Fibroblast of lung (primary cell): ENCODE measurements at regions not wholly inside any gene's neighbourhood (a gene's known extent, or its start where the extent isn't known, plus 50 kb on each side); places are given as distances from the start of the nearest gene placed in this dataset.

Source experiments
- DNase-seq, 2 donors: peaks; one replicate each; pipeline versions ENCODE4 v3.0.0 to v3.0.0-alpha.2; 2010; ENCODE audit warnings: low read depth in 2 of 2
- H2AFZ ChIP-seq: 2 replicates; pipeline ENCODE4 v1.5.1; 2012; ENCODE audit warnings: low read length, control low read depth, inconsistent platforms
- H3K27ac ChIP-seq: 2 replicates; pipeline ENCODE4 v1.5.1; 2011; ENCODE audit warnings: low read length, control low read depth; ENCODE audit not compliant: insufficient read depth
- H3K27me3 ChIP-seq: 2 replicates; pipeline ENCODE4 v1.5.1; 2011; ENCODE audit warnings: mild to moderate bottlenecking, low read length; ENCODE audit not compliant: control insufficient read depth, insufficient read depth
- H3K36me3 ChIP-seq: 2 replicates; pipeline ENCODE4 v1.5.1; 2011; ENCODE audit warnings: low read length; ENCODE audit not compliant: control insufficient read depth, insufficient read depth
- H3K4me1 ChIP-seq: 2 replicates; pipeline ENCODE4 v1.5.1; 2011; ENCODE audit warnings: low read length; ENCODE audit not compliant: control insufficient read depth, insufficient read depth; ENCODE audit errors: extremely low read depth
- H3K4me2 ChIP-seq: 2 replicates; pipeline ENCODE4 v1.5.1; 2011; ENCODE audit warnings: low read length, control low read depth; ENCODE audit not compliant: insufficient read depth; ENCODE audit errors: extremely low read depth
- H3K4me3 ChIP-seq, 4 experiments: fragments of 200-600 bp in 1 of 4; sonication (generic) in 1 of 4; replicated peaks in 1 of 4; 2 replicates each; pipeline ENCODE4 v1.5.1; 2011 to 2016; ENCODE audit warnings: low read length in 4 of 4, low read depth in 3 of 4, mild to moderate bottlenecking in 3 of 4, control low read depth in 2 of 4, inconsistent platforms in 1 of 4, mixed read lengths in 1 of 4; ENCODE audit not compliant: insufficient read depth in 1 of 4; ENCODE audit errors: control extremely low read depth in 1 of 4
- H3K79me2 ChIP-seq: 2 replicates; pipeline ENCODE4 v1.5.1; 2012; ENCODE audit warnings: mild to moderate bottlenecking, low read length, inconsistent platforms; ENCODE audit not compliant: control insufficient read depth, insufficient read depth
- H3K9ac ChIP-seq: 2 replicates; pipeline ENCODE4 v1.5.1; 2011; ENCODE audit warnings: mild to moderate bottlenecking, low read length, control low read depth; ENCODE audit not compliant: insufficient read depth
- H3K9me3 ChIP-seq: 2 replicates; pipeline ENCODE4 v1.5.1; 2012; ENCODE audit warnings: low read depth, low read length; ENCODE audit not compliant: control insufficient read depth, insufficient read depth
- H4K20me1 ChIP-seq: 2 replicates; pipeline ENCODE4 v1.5.1; 2011; ENCODE audit warnings: low read length; ENCODE audit not compliant: control insufficient read depth, insufficient read depth; ENCODE audit errors: extremely low read depth
- CTCF ChIP-seq, 2 donors: IDR thresholded peaks in 1 of 2; conservative IDR thresholded peaks in 1 of 2; 1 replicate in 1 of 2; 2 replicates in 1 of 2; pipeline ENCODE4 v1.5.1; 2011 to 2012; ENCODE audit warnings: low read length in 2 of 2, control low read depth in 1 of 2, inconsistent platforms in 1 of 2, low read depth in 1 of 2, mild to moderate bottlenecking in 1 of 2
- EZH2 ChIP-seq: IDR thresholded peaks from 2 replicates; pipeline ENCODE4 v1.5.1; 2012; ENCODE audit warnings: low read length, control low read depth, mild to moderate bottlenecking; ENCODE audit errors: missing control alignments

GRCh38 chr3:187880441-187880840 lies 135.2 kb upstream of the BCL6 start:
- no peak overlapping the region for H2AFZ ChIP-seq
- H3K36me3 ChIP-seq: no peaks in the 10 kb centered on the region
- no peaks in the 10 kb centered on the region for H3K9me3 ChIP-seq
- no peak overlapping the region for H3K9ac ChIP-seq
- H3K27ac ChIP-seq: no peak overlapping the region
- TF ChIP-seq EZH2 (no peak), CTCF (conservative IDR thresholded peaks at IDR 0.05 in 1 of 2, IDR thresholded peaks at IDR 0.05 in 1 of 2; ENCODE audit: low read depth in 1 of 2, low read length in 2 of 2) (no peak)
- no peak overlapping the region for H3K4me2 ChIP-seq
- peak; percentile 1 to 35 for DNase-seq
- no peaks in the 10 kb centered on the region for H3K27me3 ChIP-seq
- H3K79me2 ChIP-seq: no peaks in the 10 kb centered on the region
- no peak overlapping the region for H3K4me3 ChIP-seq
- peaks cover 3% of the 10 kb centered on the region for H3K4me1 ChIP-seq
- no peaks in the 10 kb centered on the region for H4K20me1 ChIP-seq

- peaks cover 3% of the 10 kb centered on the region for H3K4me1 ChIP-seq
- no peaks in the 10 kb centered on the region for H3K36me3 ChIP-seq
- H2AFZ ChIP-seq: no peak overlapping the region
- H3K27me3 ChIP-seq: no peaks in the 10 kb centered on the region
- no peak overlapping the region for H3K4me2 ChIP-seq
- no peak for DNase-seq
- TF ChIP-seq EZH2 (no peak), CTCF (conservative IDR thresholded peaks at IDR 0.05 in 1 of 2, IDR thresholded peaks at IDR 0.05 in 1 of 2; ENCODE audit: low read depth in 1 of 2, low read length in 2 of 2) (no peak)
- no peak overlapping the region for H3K4me3 ChIP-seq
- H4K20me1 ChIP-seq: no peaks in the 10 kb centered on the region
- H3K27ac ChIP-seq: no peak overlapping the region
- H3K79me2 ChIP-seq: no peaks in the 10 kb centered on the region
- H3K9ac ChIP-seq: no peak overlapping the region
- no peaks in the 10 kb centered on the region for H3K9me3 ChIP-seq
Measured at GRCh38 chr3:187880851-187881250, 135.6 kb upstream of the BCL6 start.

- Histone ChIP-seq H3K27me3 (no peaks in the 10 kb centered on the region), H3K4me1 (peaks cover 2% of the 10 kb centered on the region), H3K36me3 (no peaks in the 10 kb centered on the region)
Measured at GRCh38 chr3:187888701-187889100, 143.4 kb upstream of the BCL6 start.

More at GRCh38 chr3:187888701-187889100, 143.4 kb upstream of the BCL6 start:
- no peak overlapping the region for H3K9ac ChIP-seq
- no peak overlapping the region for H3K4me2 ChIP-seq
- H3K27ac ChIP-seq: no peak overlapping the region
- no peaks in the 10 kb centered on the region for H3K9me3 ChIP-seq
- no peak overlapping the region for H3K4me3 ChIP-seq
- no peaks in the 10 kb centered on the region for H3K79me2 ChIP-seq
- TF ChIP-seq CTCF (conservative IDR thresholded peaks at IDR 0.05 in 1 of 2, IDR thresholded peaks at IDR 0.05 in 1 of 2; ENCODE audit: low read depth in 1 of 2, low read length in 2 of 2) (no peak), EZH2 (no peak)
- no peaks in the 10 kb centered on the region for H4K20me1 ChIP-seq
- no peak overlapping the region for H2AFZ ChIP-seq
- DNase-seq: no peak
